ENCODE measurements at regions not wholly inside any gene's neighbourhood (a gene's known extent, or its start where the extent isn't known, plus 50 kb on each side); places are given as distances from the start of the nearest gene placed in this dataset.
"Not testable (repeated sequence)": the region's sequence is repeated elsewhere in the genome, so short reads cannot be mapped to it uniquely, and the experiment has no call there.

DNA sequence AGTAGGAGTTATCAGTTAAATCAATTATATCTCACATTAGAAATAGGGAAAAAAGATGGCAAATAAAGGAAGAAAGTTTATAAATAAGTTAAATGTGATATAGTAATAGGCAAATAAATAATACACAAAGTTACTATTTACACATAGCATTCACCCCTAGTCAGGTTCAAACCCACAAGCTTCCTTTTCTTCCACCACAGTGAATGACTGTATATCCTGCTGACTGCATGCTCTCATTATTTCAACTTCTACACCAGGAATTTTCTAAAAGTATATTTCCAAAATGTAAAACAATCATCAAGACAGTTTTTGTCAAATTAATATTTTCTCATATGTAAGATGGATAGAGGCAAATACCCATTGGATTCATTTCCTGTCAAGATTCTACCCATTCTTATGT, 548.6 kb upstream of the SLITRK5 start:
- no peak for FAIRE-seq

DNA sequence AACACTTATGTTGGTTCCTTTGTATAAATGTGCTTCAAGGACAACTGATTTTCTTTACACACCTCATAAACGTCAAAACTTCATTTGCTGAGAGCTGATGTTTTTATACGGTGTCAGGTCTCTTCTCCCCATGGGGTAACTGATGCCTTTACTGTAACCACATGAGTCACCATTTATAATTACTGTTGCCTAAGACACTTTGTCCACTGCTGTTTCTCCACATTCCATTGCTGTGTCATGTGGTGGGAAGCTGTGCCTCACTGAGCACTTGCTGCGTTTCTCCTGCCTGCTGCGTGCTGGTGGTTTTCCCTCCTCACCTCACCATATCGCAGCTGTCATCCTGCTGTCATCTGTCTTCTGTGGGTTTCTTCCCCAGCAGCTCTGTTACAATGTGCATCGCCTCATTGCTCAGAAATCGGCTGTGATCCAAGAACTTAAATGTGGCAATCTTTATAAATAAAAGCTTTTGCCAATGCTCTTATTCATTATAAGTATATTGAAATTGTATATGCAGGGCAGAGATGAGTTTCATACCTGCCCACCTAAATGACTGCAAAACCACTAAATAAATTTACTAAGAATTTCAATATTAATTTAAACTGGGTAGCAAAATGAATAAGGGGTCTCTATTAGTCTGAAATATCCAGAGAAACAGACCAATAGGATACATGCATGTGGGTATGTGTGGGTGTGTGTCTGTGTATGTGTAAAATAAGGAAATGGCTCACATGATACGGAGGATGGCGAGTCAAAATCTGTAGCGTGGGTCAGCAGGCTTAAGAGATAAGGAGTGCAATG, 547.0 kb upstream of the SLITRK5 start:
- FAIRE-seq: no peak

DNA sequence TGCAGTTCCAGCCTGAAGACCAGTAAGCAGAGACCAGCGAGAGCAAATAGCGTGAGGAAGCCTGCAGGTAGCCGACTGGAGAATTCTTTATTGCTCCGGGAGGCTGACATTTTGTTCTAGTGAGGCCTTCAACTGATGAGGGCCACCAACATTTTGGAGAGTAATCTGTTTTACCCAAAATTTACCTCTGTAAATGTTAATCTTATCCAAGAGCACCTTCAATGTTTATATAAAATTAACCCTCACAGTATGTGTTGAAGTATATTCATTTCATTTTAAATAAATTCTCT, 546.4 kb upstream of the SLITRK5 start:
- FAIRE-seq: no peak

DNA sequence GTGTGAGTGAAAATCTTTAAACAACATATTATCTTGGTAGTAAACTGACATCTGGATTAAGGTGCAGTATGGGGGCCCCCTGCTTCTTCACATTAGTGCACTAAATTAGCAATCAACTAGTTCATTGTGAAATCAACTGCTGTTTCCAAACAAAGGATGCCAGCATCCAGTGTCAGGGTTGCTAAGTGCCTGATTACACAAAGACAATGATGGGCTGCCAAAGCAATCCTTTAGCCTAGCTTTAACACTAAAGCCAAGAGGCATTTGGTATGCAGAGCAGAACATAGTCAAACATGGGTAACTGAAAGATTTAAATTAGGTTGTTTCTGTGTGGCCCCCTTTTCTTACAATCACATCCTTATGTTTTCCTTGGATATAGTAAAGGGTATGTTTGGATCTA, 543.1 kb upstream of the SLITRK5 start:
- no peak for FAIRE-seq

DNA sequence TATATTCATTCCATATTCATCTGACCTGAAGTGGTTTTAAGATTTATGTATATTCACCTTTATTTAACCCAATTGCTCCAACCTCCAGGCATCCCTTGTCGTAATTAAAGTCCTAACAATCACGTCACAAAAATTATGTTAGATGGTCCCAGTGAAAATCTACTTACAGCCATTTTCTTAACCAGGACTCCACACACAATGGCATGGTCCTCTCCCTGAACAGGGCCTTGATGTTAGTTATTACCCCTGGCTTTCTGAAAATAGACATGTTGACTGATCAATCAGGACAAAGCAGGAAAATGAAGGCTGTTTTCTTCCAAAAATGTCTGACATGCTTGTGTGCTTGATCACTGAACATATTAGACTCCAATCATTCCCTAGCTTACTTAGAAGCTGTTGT, 542.7 kb upstream of the SLITRK5 start:
- FAIRE-seq: no peak

DNA sequence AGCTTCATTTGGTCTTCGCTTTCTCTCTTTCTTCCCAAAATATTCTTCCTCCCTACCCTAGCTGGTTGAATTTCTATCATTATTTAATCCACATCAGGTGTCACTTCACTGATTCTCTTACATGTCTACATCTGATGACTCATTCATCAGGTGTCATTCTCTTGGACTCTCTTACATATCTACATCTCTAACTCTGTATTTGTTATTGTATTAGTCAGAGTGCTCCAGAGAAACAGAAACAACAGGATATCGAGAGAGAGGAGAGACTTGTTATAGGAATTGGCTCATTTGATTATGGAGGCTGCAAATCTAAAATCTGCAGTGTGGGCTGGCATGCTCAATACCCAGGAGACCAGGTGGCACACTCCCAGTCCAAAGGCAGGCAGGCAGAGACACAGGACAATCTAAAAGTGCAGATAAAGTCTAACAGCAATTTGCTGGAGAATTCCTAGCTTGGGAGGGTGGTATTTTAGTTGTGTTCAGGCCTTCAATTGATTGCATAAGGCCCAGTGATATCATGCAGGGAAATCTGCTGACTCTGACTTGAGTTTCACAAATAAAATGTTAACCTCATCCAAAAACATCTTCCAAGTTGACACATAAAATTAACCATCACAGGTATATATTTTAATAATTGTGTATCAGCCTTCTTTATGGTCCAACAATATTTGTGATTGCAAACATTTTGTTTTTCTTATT, 541.4 kb upstream of the SLITRK5 start:
- FAIRE-seq: no peak

DNA sequence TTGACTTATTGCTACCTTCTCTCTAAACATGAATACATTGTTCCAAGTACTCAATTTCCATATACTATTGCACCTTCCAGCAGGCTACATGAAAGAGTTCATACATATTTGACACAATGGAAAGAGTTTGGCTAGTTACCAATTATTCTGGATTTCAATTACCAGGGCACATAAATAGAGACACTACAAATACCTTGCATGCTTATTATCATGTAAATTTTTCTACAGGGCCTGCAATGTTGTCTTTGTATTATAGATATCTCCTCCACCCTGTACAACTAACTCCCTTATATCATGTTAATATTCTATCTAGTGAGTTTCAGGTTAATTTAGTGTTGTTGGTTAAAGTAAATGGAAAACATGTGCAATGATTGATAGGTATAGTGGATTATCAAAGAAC, 540.7 kb upstream of the SLITRK5 start:
- FAIRE-seq: no peak

DNA sequence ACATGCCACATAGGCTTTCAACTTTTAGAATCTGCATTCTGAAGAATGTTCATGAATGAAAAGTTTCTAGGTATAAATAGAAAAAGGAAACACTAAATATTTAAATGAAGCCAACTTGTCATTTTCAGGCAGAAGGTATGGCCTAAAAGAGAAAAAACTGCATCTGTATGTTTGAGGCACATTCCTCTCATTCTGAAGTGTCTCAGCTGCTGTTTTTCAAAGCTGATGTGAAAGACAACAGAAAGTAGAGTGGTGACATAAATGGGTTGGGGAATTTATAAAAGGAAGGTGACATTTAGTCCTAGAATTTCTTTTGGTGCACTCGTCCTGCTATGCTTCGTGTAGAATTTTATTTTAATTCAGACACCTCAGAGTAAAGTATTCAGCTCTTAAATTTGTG, 539.6 kb upstream of the SLITRK5 start:
- FAIRE-seq: no peak

DNA sequence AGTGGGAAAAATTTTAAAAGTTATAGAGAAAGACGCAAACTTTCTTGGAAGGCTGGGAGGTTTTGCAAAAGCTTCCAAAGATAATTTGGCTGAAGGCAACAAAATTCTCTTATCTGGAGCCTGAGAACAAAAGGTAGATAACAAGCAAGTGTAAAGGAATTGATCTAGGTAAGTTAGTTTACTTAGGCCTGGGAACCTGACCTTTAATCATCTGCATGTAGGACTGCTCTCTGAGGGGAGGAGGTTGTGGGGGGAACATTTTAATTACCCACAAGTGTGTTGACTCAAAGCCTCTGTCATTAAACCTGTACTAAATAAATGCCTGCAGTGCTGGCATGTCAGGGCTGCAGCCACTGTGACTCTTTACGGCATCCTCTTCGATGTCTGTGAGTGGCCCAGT, 532.3 kb upstream of the SLITRK5 start:
- FAIRE-seq: no peak

DNA sequence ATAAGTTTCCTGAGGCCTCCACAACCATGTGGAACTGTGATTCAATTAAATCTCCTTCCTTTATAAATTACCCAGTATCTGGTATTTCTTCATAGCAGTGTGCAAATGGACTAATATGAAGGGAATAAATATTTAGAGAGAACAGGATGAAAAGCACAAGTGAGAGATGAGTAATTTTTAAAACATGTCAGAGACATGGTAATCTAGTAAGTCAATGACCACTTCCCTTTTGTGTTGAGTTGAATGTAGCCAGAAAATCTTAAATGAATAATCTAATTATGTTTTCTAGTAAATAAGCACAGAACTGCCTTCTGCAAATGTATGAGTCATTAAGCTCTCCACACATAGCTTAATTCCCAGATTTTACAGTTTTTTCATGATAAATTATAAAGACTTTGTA, 524.1 kb upstream of the SLITRK5 start:
- no peak for FAIRE-seq

DNA sequence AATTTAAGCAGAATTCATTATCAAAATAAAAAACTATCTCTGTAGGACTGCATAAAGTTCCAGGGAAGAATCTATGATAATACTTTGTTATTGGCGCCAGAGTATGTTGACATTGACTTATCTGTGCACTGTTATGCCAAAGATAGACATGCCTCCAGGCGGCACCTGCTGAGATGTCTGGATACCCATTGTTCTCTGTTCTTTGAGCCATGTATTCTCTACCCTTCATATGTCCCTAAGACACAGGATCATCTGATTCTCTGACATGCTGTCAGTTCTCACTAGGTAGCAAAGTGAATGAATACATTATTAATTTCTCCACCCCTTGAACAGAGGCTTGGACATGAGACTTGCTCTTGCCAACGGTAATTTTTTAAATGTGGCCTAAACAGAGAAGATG, 517.8 kb upstream of the SLITRK5 start:
- no peak for FAIRE-seq

DNA sequence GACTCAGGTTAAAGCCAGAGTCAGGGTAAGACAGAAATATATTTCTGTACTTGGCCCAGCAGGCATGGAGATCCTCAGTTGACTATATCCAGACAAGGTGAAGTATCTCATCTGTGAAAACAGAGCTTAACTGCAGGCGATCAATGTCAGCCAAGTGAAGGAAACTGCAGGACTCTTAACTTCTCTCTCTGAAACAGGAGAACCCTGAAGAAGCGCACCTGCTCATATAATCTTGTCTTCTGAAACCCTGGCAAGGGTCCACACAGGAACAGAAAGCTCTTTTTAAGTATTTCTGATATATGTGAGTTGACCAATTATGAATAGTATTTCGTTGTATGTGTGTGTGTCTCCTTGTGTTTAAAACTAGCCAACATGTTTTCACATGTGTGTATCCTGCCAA, 504.8 kb upstream of the SLITRK5 start:
- FAIRE-seq: no peak

DNA sequence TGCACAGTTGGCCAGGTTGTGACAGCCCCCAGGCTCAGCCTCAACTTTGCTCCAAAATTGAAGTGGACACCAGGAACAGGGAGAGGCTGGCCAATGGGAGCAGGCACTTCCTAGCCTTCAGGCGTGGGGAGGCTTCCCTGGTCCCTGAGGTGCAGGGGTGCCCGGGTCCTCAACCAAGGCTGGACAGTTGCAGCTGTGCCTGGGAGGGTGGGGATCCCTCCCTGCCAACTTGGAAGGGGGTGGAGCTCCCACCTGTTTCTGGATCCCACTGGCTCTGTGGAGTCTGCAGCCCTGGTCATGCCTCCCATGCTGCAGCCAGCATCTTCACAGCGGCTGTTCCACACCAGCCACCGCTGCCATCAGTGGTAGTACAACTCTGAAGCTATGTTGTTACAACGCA, 502.8 kb upstream of the SLITRK5 start:
- FAIRE-seq: no peak

DNA sequence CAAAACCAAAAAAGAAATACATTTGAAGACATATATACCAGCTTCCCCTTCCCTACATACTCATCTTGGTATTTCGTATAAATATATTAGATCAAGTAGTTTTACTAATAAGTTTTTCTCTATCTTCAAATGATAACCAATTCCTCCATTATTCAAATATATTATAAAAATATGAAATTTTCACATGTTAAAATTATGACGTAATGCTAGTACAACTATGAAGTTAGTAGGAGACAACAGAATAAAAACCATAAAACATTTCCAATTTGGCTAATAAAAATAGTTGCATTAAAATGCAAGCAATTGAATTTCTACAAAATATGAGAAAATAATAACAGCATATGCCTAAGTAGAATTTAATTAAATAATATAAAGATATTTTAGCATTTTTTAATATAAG, 501.8 kb upstream of the SLITRK5 start:
- FAIRE-seq: no peak

DNA sequence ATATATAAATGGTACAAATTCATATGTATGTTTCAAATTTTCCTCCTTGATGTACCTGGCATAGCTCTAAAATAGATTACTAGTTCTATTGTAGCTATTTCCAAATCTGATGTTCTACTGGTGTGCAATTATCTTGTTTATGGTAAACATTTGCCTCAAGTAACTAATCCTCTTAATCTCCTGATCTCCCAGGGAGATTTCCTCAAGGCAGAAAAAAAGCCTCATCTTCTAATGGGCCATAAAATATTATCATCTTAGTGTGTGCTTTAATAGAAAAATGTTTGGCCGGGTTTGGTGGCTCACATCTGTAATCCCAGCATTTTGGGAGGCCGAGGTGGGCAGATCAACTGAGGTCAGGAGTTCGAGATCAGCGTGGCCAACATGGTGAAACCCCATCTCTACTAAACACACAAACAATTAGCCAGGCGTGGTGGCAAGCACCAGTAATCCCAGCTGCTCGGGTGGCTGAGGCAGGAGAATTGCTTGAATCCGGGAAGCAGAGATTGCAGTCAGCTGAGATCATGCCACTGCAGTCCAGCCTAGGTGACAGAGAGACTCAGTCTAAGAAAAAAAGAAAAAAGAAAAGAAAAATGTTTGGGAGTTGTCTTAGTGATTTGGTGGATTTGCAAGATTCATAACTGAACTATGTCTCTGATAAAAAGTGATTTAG, 498.9 kb upstream of the SLITRK5 start:
- FAIRE-seq: no peak

DNA sequence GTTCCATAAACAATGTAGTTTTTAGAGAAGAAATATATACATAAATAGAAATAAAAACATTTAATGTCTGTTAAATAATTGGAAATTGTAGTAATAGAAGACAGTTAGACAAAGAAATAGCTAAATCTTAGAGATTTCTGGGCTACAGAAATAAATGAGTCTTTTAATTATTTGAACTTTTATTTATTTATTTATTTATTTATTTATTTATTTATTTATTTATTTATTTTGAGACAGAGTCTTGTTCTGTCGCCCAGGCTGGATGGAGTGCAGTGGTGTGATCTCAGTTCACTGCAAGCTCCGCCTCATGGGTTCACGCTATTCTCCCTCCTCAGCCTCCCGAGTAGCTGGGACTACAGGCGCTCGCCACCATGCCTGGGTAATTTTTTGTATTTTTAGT, 486.0 kb upstream of the SLITRK5 start:
- FAIRE-seq: not testable (repeated sequence)

DNA sequence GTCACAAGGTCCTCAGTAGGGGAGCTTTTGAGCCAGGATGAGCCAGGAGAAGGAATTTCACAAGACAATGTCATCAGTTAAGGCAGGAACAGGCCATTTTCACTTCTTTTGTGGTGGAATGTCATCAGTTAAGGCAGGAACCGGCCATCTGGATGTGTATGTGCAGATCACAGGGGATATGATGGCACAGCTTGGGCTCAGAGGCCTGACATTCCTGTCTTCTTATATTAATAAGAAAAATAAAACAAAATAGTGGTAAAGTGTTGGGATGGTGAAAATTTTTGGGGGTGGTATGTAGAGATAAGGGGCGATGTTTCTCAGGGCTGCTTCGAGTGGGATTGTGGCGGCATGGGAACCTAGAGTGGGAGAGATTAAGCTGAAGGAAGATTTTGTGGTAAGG, 484.5 kb upstream of the SLITRK5 start:
- FAIRE-seq: not testable (repeated sequence)

DNA sequence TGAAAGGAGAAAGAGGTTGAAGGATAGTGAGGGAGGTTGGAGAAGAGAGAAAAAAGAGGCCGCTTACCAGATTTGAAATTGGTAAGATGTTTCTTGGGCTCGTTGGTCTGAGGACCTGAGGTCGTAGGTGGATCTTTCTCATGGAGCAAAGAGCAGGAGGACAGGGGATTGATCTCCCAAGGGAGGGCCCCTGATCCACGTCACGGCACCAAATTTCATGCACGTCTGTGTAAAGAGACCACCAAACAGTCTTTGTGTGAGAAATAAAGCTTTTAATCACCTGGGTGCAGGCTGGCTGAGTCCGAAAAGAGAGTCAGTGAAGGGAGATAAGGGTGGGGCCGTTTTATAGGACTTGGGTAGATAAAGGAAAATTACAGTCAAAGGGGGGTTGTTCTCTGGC, 479.7 kb upstream of the SLITRK5 start:
- not testable (repeated sequence) for FAIRE-seq

DNA sequence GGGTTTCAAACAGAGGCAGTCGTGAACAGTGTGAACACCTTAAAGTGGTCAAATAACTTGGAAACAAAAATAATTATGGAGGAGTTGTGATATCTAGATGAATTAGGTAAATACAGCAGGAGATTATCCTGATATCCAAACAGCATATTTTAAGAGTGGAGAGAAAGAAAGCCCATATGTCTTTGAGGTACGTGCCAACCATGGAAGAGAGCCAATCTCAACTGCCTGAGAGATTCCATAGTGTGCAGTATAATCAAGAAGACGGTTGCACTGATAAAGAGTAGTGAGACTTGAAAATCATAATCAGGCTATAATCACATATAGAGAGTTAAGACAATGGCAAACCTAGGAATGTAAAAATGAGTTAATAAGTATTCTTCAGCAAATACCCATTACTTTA, 472.8 kb upstream of the SLITRK5 start:
- no peak for FAIRE-seq

DNA sequence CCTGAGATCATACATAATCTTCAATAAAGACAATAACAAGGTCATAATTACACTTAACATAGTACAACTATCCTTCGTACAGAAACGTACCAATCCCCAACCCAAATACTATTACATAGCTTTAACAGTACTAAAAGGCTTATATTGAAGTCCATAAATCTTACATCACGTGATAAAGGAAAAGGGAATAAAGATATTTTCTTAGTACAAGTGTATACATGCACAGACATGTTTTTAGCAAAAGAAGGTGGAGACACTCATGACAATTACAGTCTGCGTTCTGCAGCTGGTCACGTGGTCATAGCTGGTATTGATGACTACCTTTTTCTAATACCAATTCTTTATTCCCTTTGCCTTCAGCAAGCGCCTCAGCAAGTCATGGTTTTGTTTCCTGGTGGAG, 464.5 kb upstream of the SLITRK5 start:
- FAIRE-seq: no peak

DNA sequence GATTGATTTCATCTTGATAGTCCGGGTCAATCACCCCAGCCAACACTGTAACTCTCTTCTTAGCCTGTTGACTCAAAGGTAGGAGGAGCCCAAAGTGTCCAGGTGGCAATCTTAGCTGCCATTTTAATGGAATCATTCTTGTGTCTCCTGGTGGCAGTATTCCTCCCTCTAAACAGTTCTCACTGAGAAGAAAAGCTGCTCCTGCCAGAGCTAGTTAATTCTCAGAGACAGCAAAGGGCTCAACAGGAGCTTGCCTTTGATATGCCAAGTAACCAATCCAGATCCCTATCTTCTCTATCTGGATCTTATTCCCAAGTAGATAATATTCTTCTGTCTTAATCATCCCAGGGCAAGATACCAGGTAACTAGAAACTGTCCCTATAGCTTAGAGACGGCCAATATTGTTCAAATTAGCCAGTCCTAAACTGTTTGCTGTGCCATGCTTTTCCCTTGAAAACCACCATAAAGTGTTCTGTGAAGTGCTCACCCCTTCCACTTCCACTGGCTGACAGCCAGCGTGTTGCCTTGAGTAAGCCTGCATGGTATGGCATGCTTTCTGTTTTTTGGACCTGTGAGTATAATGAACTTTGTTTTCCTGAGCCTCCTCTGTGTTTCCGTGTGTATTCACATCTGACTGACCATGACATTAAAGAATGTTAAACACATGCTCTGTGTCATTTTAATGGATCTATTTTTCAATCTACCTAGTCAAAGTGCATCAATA, 463.7 kb upstream of the SLITRK5 start:
- no peak for FAIRE-seq

DNA sequence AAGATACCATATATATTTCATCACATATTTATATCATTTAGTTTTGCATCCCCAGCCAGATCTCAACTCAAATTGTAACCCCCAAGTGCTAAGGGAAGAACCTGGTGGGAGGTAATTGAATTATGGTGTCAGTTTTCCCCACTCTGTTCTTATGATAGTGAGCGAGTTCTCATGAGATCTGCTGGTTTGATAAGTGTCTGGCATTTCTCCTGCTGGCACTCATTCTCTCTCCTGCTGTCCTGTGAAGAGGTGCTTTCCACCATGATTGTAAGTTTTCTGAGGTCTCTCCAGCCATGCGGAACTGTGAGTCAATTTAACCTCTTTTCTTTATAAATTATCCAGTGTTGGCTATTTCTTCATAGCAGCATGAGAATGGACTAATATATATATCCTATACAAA, 462.5 kb upstream of the SLITRK5 start:
- FAIRE-seq: no peak

DNA sequence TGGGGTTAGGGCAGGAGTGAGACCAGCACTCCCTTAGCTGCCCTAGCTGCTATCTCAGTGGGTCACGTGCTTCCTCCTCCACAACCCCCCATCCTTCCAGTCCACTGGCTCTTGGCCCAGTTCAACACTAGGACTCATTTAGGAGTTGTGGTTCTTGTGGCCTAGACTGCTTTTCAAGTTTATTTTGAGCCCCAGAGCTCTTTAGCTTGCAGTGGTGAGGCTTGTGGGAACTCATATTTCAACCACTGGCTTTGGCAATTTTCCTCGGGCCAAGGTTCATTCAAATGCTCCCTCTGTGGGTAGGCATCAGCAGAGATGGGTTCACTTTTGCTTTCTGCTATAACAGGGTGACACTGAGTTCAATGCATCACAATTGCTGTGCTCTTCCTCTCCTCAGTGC, 436.2 kb upstream of the SLITRK5 start:
- FAIRE-seq: no peak

DNA sequence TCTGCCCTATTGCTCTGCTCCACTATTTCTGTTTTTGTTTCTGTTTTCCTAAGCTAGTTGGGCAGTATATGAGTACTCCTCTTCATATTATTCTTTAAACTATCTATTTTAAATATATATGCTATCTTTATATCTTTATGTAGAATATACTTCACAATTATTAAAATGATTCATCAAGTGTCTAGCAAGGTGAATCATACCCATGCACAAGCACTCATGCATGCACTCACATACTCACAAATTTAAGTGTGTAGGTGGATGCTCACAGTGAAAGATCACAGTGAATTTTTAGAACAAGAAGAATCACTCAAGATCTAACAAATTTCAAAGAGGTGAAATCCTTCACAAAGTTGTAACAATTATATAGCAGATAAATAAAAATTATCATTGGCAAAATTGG, 435.6 kb upstream of the SLITRK5 start:
- no peak for FAIRE-seq
